ENCODE measurements at regions not wholly inside any gene's neighbourhood (a gene's known extent, or its start where the extent isn't known, plus 50 kb on each side); places are given as distances from the start of the nearest gene placed in this dataset.

DNA sequence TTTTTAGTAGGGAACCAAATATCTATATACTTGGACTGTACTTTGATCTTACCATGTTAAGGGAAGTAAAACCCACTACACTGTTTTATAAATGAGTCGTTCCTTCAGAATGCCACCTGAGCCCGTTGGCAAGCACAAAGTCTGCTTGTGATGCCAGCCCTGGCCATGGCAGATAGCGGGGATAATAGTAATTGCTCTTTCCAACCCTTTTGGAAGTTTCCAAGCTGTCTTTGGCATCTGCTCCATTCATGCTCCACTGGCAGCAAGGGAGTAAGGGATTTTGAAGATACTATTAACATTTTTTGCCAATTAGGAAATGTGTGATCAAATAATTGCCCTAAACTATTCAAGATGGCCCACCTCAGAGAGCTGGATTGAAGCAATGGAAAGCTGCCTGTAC, 689.2 kb upstream of the SLIT2 start:
- TF ChIP-seq, protein P1, sequence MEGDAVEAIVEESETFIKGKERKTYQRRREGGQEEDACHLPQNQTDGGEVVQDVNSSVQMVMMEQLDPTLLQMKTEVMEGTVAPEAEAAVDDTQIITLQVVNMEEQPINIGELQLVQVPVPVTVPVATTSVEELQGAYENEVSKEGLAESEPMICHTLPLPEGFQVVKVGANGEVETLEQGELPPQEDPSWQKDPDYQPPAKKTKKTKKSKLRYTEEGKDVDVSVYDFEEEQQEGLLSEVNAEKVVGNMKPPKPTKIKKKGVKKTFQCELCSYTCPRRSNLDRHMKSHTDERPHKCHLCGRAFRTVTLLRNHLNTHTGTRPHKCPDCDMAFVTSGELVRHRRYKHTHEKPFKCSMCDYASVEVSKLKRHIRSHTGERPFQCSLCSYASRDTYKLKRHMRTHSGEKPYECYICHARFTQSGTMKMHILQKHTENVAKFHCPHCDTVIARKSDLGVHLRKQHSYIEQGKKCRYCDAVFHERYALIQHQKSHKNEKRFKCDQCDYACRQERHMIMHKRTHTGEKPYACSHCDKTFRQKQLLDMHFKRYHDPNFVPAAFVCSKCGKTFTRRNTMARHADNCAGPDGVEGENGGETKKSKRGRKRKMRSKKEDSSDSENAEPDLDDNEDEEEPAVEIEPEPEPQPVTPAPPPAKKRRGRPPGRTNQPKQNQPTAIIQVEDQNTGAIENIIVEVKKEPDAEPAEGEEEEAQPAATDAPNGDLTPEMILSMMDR (IDR thresholded peaks at IDR 0.05): no peak
- TF ChIP-seq POLR2A (IDR thresholded peaks at IDR 0.05) (no peak), EP300 (IDR thresholded peaks at IDR 0.05) (no peak)
